ENCODE measurements at regions not wholly inside any gene's neighbourhood (a gene's known extent, or its start where the extent isn't known, plus 50 kb on each side); places are given as distances from the start of the nearest gene placed in this dataset.

- TF ChIP-seq ATF4 (CRISPR knock-in tag; IDR thresholded peaks at IDR 0.05) (no peak), THRA (CRISPR knock-in tag; IDR thresholded peaks at IDR 0.05; ENCODE audit: borderline replicate concordance) (no peak), RARA (CRISPR knock-in tag; IDR thresholded peaks at IDR 0.05) (no peak), JUN (CRISPR knock-in tag; IDR thresholded peaks at IDR 0.05) (no peak), EP300 (IDR thresholded peaks at IDR 0.05; ENCODE audit: low read depth in 2 of 2, low read length in 2 of 2) (no peak), EP300 (CRISPR knock-in tag; IDR thresholded peaks at IDR 0.05; ENCODE audit: borderline replicate concordance) (no peak), SMAD3 (CRISPR knock-in tag; IDR thresholded peaks at IDR 0.05) (no peak), ZNF205 (CRISPR knock-in tag; IDR thresholded peaks at IDR 0.05) (no peak)
Measured at GRCh38 chr17:14547556-14547955, 246.7 kb downstream of the HS3ST3B1 start.

All from HepG2 (cell line).